Esophagus squamous epithelium (tissue), 4 donors: ENCODE measurements at regions not wholly inside any gene's neighbourhood (a gene's known extent, or its start where the extent isn't known, plus 50 kb on each side); places are given as distances from the start of the nearest gene placed in this dataset.

Source experiments
- CTCF ChIP-seq, 6 experiments: fragments of 450-650 bp in 4 of 6; fragments of 200-600 bp in 2 of 6; sonication (generic) in 2 of 6; IDR thresholded peaks; one replicate each; pipeline ENCODE4 v1.5.1; 2016 to 2019; ENCODE audit warnings: antibody characterized with exemption in 6 of 6, mild to moderate bottlenecking in 4 of 6, moderate library complexity in 4 of 6
- POLR2A ChIP-seq, 4 donors: fragments of 450-650 bp; IDR thresholded peaks; one replicate each; pipeline ENCODE4 v1.6.1; 2017; ENCODE audit warnings: antibody characterized with exemption in 4 of 4, mild to moderate bottlenecking in 4 of 4, moderate library complexity in 3 of 4

GRCh38 chr1:203422116-203422515, 53.5 kb upstream of the PRELP start:
- no peak for TF ChIP-seq POLR2A (IDR thresholded peaks at IDR 0.05)
- TF ChIP-seq CTCF (IDR thresholded peaks at IDR 0.05), result no peak
